CD4-positive, alpha-beta T cell (primary cell): ENCODE measurements at regions not wholly inside any gene's neighbourhood (a gene's known extent, or its start where the extent isn't known, plus 50 kb on each side); places are given as distances from the start of the nearest gene placed in this dataset.

Source experiments
- ATAC-seq: fragments of 200-7000 bp; cut with Tn5 transposase; one replicate; pipeline ENCODE4 v1.10.0; 2022; ENCODE audit warnings: mild to moderate bottlenecking; ENCODE audit not compliant: poor library complexity
- CTCF ChIA-PET: fragments of 350-600 bp; sonication (Branson Sonifier 250); formaldehyde crosslinking; loops from one replicate; lab custom pipeline; 2021; ENCODE audit warnings: antibody characterized with exemption, inconsistent platforms; lab: Charles Lee
- POLR2A ChIA-PET: fragments of 350-600 bp; sonication (Branson Sonifier 250); formaldehyde crosslinking; loops from one replicate; lab custom pipeline; 2021; ENCODE audit warnings: antibody characterized with exemption, inconsistent platforms; lab: Charles Lee
- DNase-seq, 14 experiments: peaks; one replicate each; pipeline ENCODE4 v3.0.0-alpha.2; 2013 to 2020; ENCODE audit warnings: mixed read lengths in 2 of 14
- H3K27ac ChIP-seq, 2 donors: one replicate each; pipeline versions ENCODE4 v1.5.1 to v1.7.0; 2013; ENCODE audit warnings: low read length in 2 of 2, low read depth in 1 of 2, mild to moderate bottlenecking in 1 of 2
- H3K27me3 ChIP-seq, 2 experiments: 1 replicate in 1 of 2; 2 replicates in 1 of 2; pipeline versions ENCODE4 v1.6.1 to v1.7.0; 2013; ENCODE audit warnings: low read length in 2 of 2, control low read depth in 1 of 2, mild to moderate bottlenecking in 1 of 2, moderate library complexity in 1 of 2; ENCODE audit not compliant: insufficient read depth in 2 of 2, control insufficient read depth in 1 of 2
- H3K36me3 ChIP-seq: one replicate; pipeline ENCODE4 v1.6.1; 2013; ENCODE audit warnings: low read length, control low read depth; ENCODE audit not compliant: insufficient read depth
- H3K4me1 ChIP-seq: one replicate; pipeline ENCODE4 v1.6.1; 2013; ENCODE audit warnings: low read length, control low read depth; ENCODE audit not compliant: insufficient read depth
- H3K4me3 ChIP-seq: one replicate; pipeline ENCODE4 v1.5.1; 2013; ENCODE audit warnings: mild to moderate bottlenecking, low read length, moderate library complexity
- H3K9me3 ChIP-seq, 2 experiments: 1 replicate in 1 of 2; 2 replicates in 1 of 2; pipeline versions ENCODE4 v1.6.1 to v1.7.0; 2013; ENCODE audit warnings: low read length in 2 of 2, mild to moderate bottlenecking in 2 of 2, control low read depth in 1 of 2, moderate library complexity in 1 of 2; ENCODE audit not compliant: control insufficient read depth in 1 of 2, insufficient read depth in 1 of 2
- H3K27ac Mint-ChIP-seq: one replicate; pipeline ENCODE4 v1.8.0; 2020; ENCODE audit warnings: mixed read lengths
- H3K27me3 Mint-ChIP-seq: one replicate; pipeline ENCODE4 v1.8.0; 2021; ENCODE audit warnings: mixed read lengths
- H3K36me3 Mint-ChIP-seq: one replicate; pipeline ENCODE4 v1.8.0; 2021; ENCODE audit warnings: low read depth, mixed read lengths
- H3K4me1 Mint-ChIP-seq: one replicate; pipeline ENCODE4 v1.8.0; 2021; ENCODE audit warnings: low read depth, mixed read lengths
- H3K4me3 Mint-ChIP-seq: one replicate; pipeline ENCODE4 v1.8.0; 2020; ENCODE audit warnings: mild to moderate bottlenecking, mixed read lengths
- H3K9me3 Mint-ChIP-seq: one replicate; pipeline ENCODE4 v1.8.0; 2020; ENCODE audit warnings: mixed read lengths
- intact Hi-C, 2 experiments: fragments of 100-400 bp; cut with DNase I in 1 of 2; cut with micrococcal nuclease in 1 of 2; formaldehyde crosslinking; loops; one replicate each; pipeline versions ENCODE4 v1.15.1 to v1.9.0; 2023 to 2025; cut with DNase I, micrococcal nuclease
- TF ChIP-seq, protein P1 (sequence below): fragments of 200-600 bp; IDR thresholded peaks from one replicate; pipeline ENCODE4 v1.8.0; 2022; ENCODE audit warnings: antibody characterized with exemption, mild to moderate bottlenecking

DNA sequence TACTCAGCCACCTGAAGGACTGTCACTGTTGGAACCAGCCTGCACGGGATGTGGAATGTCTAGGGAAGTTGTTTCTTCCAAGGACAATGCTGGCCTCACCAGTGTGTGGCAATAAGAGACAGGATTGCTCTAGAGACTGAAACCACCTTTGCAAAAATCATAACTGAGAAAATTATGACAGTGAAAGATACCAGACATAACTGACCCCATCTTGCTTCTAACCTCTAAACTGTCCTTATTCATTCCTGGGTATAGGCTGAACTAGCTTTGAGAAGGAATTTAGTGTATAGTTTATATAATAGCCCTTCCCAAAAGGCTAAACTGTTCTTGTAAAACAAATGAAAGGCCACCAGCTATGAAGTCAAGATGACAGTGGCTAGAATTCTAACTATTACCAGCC is 83.6 kb downstream of the IER5 start:
- ATAC-seq = no peak
- Mint-ChIP-seq H3K27ac (no peak overlapping the region), H3K9me3 (no peaks in the 10 kb centered on the region), H3K27me3 (no peaks in the 10 kb centered on the region), H3K36me3 (no peaks in the 10 kb centered on the region), H3K4me3 (no peak overlapping the region), H3K4me1 (no peaks in the 10 kb centered on the region)
- H3K27ac ChIP-seq = no peak overlapping the region
- CTCF ChIA-PET = no interaction called here
- POLR2A ChIA-PET = no interaction called here
- H3K9me3 ChIP-seq = peaks cover 5 to 15% of the 10 kb centered on the region in 2 experiments
- TF ChIP-seq, protein P1, sequence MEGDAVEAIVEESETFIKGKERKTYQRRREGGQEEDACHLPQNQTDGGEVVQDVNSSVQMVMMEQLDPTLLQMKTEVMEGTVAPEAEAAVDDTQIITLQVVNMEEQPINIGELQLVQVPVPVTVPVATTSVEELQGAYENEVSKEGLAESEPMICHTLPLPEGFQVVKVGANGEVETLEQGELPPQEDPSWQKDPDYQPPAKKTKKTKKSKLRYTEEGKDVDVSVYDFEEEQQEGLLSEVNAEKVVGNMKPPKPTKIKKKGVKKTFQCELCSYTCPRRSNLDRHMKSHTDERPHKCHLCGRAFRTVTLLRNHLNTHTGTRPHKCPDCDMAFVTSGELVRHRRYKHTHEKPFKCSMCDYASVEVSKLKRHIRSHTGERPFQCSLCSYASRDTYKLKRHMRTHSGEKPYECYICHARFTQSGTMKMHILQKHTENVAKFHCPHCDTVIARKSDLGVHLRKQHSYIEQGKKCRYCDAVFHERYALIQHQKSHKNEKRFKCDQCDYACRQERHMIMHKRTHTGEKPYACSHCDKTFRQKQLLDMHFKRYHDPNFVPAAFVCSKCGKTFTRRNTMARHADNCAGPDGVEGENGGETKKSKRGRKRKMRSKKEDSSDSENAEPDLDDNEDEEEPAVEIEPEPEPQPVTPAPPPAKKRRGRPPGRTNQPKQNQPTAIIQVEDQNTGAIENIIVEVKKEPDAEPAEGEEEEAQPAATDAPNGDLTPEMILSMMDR = no peak
- intact Hi-C loops = no loop called here
- peaks cover 0 to 7% of the 10 kb centered on the region in 2 experiments for H3K27me3 ChIP-seq
- no peaks in the 10 kb centered on the region for H3K4me1 ChIP-seq
- no peak overlapping the region for H3K4me3 ChIP-seq
- no peaks in the 10 kb centered on the region for H3K36me3 ChIP-seq
- no peak for DNase-seq

DNA sequence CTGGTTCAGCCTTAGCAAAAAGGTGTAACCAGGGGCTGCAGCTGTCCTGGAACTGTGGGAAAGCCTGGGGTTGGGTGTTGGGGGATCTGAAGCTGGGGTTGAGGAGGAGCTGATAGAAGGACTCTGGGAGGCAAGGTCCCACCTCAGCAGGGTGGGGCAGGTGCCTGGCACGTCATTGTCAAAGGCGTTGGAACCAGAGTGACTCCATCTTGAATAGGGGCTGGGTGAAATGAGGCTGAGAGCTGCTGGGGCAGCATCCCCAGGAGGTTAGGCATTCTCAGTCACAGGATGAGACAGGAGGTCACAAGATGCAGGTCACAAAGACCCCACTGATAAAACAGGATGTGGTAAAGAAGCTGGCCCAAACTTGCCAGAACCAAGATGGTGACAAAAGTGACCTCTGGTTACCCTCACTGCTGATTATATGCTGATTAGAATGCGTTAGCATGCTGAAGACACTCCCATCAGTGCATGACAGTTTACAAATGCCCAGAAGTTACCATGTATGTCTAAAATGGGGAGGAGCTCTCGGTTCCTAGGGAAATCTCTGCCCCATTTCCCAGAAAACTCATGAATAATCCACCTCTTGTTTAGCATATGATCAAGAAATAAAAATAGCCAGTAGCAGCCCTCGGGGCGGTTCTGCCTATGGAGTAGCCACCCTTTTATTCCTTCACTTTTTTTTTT is 85.4 kb downstream of the IER5 start:
- Histone ChIP-seq H3K9me3 (peaks cover 5 to 15% of the 10 kb centered on the region in 2 experiments), H3K27me3 (peaks cover 0 to 7% of the 10 kb centered on the region in 2 experiments), H3K4me1 (no peaks in the 10 kb centered on the region), H3K27ac (no peak overlapping the region), H3K4me3 (no peak overlapping the region), H3K36me3 (no peaks in the 10 kb centered on the region)
- intact Hi-C loops = no loop called here
- no peak for ATAC-seq
- Mint-ChIP-seq H3K36me3 (no peaks in the 10 kb centered on the region), H3K27ac (no peak overlapping the region), H3K9me3 (no peaks in the 10 kb centered on the region), H3K4me3 (no peak overlapping the region), H3K27me3 (no peaks in the 10 kb centered on the region), H3K4me1 (peaks cover 5% of the 10 kb centered on the region)
- TF ChIP-seq, protein P1 = no peak
- ChIA-PET POLR2A (no interaction called here), CTCF (no interaction called here)
- no peak for DNase-seq

DNA sequence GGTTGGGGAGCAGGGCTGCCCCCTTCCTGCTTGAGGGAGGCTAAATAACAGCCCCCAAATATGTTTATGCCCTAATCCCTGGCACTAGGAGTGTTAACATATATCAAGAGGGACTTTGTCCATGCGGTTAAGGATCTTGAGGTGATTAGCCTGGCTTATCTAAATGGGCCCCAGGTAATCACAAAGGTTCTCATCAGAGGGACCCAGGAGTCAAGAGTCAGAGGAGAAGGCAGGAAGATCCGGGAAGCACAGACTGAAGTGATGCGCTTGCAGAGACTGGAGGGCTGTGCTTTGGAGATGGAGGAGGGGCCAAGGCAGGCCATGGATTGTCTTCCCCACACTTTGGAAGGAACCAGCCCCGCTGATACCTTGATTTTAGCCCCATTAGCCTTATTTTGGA is 86.4 kb downstream of the IER5 start:
- CTCF ChIA-PET = no interaction called here

More for the DNA sequence above, 86.4 kb downstream of the IER5 start:
- no peaks in the 10 kb centered on the region for H3K9me3 Mint-ChIP-seq
- no peak for DNase-seq
- peaks cover 8% of the 10 kb centered on the region for H3K4me1 ChIP-seq
- intact Hi-C loops = no loop called here
- no peak overlapping the region for H3K4me3 Mint-ChIP-seq
- peaks cover 13% of the 10 kb centered on the region for H3K4me1 Mint-ChIP-seq
- no peaks in the 10 kb centered on the region for H3K36me3 Mint-ChIP-seq
- TF ChIP-seq, protein P1 = no peak
- H3K27ac Mint-ChIP-seq = no peak overlapping the region
- POLR2A ChIA-PET = no interaction called here
- peaks cover 5 to 15% of the 10 kb centered on the region in 2 experiments for H3K9me3 ChIP-seq
- no peak overlapping the region for H3K4me3 ChIP-seq
- ATAC-seq = no peak
- H3K27ac ChIP-seq = no peak overlapping the region
- no peaks in the 10 kb centered on the region for H3K27me3 Mint-ChIP-seq
- H3K27me3 ChIP-seq = peaks cover 0 to 7% of the 10 kb centered on the region in 2 experiments
- H3K36me3 ChIP-seq = no peaks in the 10 kb centered on the region
